CD1c-positive myeloid dendritic cell (primary cell): ENCODE measurements at regions not wholly inside any gene's neighbourhood (a gene's known extent, or its start where the extent isn't known, plus 50 kb on each side); places are given as distances from the start of the nearest gene placed in this dataset.
"Not testable (repeated sequence)": the region's sequence is repeated elsewhere in the genome, so short reads cannot be mapped to it uniquely, and the experiment has no call there.

Experiments
- DNase-seq: peaks from one replicate; pipeline ENCODE4 v3.0.0-alpha.2; 2016; ENCODE audit errors: extremely low spot score

DNA sequence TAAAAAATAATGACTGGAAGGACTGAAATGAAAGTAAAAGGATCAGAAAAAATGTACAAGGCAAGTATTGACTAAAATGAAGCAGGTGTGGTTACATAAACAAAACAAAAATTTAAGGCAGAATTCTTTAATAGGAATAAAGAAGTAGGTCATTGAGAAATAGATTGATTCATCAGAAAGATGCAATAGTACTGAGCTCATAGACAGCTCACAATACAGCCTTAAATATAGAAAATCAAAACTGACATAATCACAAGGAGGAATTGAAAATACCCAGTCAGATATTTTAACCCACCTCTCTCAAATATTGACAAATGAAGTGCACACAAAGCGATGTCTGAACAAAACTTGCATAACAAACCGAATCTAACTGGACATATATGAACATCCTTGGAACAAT, 366.8 kb upstream of the DPYD start:
- no peak for DNase-seq

DNA sequence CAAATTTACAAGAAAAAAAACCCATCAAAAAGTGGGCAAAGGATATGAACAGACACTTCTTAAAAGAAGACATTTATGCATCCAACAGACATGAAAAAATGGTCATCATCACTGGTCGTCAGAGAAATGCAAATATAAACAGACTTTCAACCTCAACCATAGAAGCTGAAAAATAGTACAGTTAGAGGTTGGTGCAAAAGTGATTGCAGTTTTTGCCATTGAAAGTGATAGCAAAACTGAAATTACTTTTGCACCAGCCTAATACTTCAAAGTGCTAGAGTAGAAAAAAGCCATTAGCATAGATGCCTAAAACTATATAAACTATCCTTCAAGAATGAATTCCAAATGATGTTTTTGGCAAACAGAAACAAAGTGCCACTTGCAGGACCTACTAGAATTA, 365.8 kb upstream of the DPYD start:
- no peak for DNase-seq

DNA sequence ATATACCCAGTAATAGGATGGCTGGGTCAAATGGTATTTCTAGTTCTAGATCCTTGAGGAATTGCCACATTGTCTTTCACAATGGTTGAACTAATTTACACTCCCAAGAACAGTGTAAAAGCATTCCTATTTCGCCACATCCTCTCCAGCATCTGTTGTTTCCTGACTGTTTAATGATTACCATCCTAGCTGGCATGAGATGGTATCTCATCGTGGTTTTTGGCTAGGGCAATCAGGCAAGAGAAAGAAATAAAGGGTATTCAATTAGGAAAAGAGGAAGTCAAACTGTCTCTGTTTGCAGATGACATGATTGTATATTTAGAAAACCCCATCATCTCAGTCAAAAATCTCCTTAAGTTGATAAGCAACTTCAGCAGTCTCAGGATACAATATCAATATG, 364.5 kb upstream of the DPYD start:
- not testable (repeated sequence) for DNase-seq

DNA sequence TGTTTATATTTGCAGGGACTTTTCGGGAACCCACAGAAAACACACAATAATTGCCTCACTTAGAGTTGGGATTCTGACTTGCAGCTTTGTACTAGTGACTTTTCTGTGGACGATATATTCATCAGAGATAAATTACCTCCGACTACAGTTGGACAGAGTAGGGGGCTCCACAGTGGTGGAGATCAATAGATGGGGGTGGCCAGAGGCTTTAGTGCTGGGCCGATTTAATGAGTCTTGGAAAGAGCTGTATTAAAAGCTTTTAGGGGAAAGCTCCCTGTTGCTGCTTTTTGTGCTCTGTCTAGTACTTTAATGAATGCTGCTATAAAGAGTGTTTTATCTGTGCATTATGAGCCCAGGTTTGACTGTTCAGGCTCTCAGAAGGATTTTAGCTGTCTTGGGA, 359.2 kb upstream of the DPYD start:
- DNase-seq, result no peak

DNA sequence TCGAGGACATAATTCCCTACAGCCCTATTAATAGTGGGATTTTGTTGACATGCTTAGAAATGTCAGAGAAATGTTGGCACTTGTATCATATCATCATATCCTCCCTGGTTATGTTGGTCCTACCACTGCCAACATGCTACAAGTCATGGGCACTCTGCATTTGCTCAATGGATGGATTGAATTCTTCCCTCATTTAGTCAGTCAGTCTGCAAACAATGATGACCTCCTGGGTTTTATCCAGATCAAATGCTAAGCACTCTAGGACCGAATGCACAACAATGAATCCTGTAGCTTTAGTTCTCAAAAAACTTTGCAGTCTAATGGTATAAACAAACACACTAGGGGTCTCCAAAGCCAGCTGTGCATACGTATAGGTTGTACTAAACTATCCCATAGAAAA, 357.2 kb upstream of the DPYD start:
- no peak for DNase-seq

DNA sequence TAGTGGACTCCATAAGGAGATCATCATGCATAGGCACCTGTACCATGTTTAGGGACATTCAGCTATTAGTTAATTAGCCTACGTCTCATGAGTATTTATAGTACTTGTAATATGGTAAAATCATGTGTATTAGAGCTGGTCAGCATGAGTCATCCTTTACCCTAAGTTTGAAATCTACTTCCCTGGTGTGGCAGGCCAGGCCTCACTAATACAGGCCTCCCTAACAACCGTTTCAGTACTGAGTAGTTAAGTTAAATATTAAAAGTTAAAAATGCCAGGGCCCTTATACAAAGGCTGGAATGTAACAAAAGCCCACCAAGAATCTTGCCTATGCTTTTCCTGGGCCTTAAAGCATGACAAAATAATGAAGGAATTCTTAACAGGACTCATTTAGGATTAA, 356.3 kb upstream of the DPYD start:
- DNase-seq, result no peak

DNA sequence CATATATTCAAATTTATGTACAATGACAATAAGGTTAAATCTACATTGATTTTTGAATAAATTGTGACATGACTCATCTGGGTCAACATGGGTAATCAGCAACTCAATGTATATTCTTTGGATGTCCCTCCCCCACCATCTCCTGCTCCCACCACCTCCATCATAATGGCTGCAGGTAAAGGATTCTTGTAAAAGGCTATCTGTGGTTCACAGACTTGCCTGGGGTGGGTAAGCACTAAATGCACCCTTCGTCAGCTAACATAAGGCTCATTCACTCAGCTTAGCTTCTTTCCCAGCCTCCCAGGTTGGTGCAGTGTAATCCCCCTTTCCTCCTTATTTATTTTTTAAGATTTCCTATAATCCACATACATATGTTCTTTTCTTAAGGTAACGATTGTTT, 355.7 kb upstream of the DPYD start:
- DNase-seq, result no peak

DNA sequence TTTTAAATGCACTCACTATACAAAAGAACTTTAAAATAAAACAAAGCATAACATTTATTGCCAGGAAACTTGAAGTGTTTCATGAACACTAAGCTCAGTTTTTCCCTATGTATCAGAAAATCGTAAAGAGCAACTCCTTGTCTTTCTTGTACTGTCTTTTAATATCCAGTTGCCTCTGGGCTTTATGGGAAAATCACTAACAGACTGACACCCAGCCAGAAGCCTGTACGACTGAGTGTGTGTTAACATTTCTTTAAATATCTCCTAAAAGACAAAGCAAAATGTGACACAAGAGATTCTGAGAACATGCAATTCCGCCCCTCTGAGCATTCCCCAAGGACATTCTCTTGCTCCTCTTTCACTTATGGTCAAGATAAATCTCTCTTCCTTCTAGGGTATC, 347.5 kb upstream of the DPYD start:
- no peak for DNase-seq

DNA sequence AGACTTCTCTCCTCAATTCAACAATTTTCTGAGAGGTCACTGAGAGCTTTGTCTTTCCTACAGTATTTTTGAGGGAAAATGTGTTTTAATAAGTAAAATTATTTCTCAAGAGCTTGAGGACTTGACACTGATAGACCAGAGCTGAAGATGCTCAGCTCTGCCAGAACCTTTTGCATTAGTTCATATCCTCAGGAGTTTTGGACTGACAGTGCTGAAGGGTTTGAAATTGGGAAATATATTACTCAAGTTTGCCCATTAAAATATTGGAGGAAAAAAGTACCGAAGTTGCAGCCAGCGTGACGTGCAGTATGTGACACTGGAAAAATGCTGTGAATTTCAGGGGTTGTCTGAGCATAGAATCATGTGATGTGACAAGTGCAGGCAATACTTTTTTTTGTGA, 346.6 kb upstream of the DPYD start:
- DNase-seq, result no peak

DNA sequence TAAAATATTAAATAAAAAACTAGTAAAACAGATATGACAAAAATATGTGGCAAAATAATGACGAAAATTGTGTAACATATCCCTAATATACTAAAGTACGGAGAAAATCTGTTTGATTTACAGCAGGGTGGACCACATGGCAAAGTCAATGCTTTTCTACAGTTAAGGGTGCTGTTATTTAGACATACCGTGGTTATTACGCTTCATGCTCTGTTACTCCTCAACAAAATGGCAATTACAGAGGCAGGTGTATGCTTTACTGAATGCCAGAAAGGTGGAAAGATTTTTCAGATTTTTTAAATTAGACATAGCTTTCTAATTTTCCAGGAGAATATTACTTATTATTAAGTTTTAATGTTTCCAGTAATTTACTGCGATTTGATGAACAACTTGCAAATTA, 343.9 kb upstream of the DPYD start:
- DNase-seq, result no peak

DNA sequence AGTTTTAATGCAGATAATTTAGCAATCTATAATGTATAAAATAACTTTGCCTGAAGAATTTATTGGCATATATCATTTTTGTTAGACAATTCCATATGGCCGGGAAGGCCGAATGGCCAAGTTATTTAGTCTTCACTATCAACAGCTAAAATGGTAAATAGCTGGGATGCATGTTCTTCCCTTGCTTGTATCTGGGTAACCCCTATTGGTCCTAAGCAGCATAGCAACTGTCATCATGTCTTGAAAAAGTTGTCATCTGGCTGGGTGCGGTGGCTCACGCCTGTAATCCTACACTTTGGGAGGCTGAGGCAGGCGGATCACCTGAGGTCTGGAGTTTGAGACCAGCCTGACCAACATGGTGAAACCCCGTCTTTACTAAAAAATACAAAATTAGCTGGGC, 340.0 kb upstream of the DPYD start:
- no peak for DNase-seq

DNA sequence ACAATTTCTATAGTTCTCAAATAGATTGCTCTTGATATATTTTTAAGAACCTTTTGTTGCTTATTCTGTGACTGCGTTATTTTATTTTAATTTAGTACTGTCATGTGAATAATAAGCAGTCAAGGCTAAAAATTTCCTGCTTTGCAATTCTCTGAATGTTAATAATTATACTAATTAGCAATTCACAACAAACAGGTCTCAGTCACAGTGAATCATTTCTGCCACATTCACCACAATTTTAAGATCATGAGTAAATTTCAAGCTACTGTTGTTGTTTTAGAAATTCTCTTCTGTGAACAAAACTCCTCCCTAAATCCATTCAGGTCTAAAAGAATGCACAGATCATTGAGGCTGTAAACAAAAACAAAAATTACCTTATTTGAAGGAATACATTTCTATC, 339.6 kb upstream of the DPYD start:
- no peak for DNase-seq

DNA sequence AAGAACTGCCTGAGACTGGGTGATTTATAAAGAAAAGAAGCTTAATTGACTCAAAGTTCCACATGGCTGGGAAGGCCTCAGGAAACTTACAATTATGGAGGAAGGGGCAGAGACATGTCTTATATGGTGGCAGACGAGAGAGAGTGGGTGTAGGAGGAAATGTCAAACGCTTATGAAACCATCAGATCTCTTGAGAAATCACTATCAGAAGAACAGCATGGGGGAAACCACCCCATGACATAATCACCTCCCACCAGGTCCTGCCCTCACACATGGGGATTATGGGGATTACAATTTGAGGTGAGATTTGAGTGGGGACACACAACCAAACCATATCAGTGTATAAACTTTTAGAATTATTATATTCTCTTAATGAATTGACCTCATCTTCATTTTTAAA, 335.9 kb upstream of the DPYD start:
- peak; percentile 9 for DNase-seq

DNA sequence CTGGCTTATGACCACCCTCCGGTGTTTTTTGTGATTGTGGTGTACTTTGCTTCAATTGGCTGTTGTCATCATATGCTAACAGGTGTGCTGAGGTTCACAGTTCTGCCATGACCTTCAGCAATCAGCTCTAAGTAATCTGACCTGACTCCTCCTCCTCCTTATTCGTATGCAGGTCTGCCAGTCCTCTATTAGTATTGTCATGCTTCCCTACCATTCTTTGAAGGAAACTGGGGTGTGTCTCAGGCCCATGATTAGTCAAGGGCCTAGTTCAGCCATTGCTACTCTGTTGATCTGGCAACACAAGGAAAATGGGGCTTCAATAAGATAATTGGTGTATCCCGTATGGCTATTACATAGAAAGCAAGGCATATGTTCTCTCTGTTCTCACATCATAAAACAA, 332.3 kb upstream of the DPYD start:
- no peak for DNase-seq

DNA sequence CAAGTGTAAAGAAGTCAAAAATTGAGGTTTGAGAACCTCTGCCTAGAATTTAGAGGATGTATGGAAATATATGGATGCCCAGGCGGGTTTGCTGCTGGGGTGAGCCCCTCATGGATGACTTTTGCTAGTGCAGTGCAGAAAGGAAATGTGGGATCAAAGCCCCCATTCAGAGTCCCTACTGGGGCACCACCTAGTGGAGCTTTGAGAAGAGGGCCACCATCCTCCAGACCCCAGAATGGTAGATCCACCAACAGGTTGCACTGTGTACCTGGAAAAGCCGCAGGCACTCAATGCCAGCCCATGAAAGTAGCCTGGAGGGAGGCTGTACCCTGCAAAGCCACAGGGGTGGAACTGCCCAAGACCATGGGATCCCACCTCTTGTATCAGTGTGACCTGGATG, 330.7 kb upstream of the DPYD start:
- no peak for DNase-seq

DNA sequence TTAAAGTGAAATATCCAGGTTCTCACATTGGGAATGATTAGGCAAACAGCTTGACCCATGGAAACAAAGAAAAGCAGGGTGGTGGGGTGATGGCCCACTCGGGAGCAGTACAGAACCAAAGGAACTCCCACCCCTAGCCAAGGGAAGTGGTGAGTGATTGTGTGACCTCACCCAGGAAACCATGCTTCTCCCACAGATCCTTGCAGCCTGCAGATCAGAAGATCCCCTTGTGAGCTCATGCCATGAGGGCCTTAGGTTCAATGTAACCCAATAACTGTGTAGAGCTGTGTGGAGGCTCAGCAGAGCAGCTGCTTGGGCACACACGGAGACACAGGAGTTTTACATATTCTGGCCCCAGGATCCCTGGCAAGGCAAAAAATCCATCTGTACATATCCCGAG, 311.8 kb upstream of the DPYD start:
- DNase-seq, result no peak

DNA sequence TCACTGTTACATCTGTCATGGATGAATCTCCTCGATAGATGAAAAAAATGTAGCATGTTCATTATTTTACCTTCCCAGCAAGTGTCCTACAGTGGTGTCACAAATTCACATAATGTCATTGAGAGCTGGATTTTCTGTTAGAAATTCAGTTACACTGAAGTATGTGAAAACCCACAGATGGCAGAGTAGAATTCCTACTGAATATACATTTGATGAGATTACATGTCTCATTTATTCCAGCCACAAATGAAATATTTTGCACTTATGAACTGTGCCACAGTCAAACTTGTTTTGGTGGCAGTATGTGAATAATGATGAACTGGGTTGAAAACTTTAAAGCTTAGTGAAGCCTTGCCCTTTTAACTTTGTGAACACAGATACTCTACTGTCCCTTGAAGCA, 301.9 kb upstream of the DPYD start:
- no peak for DNase-seq

DNA sequence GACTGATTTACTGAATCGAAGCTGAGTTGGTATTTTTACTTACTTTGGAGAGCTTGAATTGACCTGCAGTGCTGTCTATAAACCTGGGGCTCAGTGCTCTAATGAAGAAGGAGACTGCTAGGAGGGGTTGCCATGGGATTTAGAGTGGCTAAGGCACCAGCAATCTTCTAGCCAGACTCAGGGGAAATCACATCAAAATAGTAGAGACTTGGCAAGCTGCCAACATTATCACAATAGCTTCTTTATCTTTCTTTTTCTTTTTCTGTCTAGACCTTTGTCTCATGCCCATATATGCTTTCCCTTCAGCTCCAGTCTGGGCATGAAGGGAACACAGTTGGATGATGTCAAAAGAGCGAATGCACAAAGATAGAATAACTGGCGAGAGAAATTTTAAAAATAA, 301.1 kb upstream of the DPYD start:
- no peak for DNase-seq

DNA sequence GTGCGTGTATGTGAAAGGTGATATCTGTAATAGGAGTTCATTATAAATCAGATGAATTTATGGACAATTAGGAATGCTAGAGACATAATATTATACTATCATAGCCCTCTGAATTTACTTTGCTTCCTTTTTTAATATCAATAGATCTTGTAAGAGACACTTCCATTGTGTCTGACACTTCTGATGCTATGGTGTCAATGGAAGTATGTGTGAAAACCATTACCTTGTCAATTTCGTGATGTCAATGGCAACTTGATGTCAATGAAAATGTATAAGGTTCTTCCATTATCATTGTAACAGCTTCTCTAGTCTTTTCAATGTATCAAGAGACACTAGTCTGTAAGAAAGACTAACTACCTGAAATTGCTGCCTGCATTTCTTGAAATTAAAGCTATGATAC, 296.8 kb upstream of the DPYD start:
- DNase-seq, result no peak

DNA sequence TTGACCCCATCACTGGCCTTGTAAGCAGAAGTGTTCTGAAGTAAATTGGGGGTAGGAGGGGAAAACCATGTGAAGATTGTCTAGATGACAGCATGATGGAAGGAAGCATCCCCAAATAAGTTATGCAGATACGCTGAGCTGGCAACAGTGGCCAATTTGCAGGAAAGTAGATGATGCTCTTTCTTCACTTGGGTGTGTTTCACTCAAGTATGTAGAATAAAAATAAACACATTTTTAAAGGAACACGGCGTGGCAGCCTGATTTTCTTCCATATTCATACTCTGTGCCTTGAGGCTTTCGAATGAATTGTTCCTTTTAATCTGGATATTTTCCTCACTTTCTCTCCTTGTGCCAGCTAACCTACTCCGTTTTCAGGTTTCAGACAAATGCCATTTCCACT, 295.5 kb upstream of the DPYD start:
- no peak for DNase-seq

DNA sequence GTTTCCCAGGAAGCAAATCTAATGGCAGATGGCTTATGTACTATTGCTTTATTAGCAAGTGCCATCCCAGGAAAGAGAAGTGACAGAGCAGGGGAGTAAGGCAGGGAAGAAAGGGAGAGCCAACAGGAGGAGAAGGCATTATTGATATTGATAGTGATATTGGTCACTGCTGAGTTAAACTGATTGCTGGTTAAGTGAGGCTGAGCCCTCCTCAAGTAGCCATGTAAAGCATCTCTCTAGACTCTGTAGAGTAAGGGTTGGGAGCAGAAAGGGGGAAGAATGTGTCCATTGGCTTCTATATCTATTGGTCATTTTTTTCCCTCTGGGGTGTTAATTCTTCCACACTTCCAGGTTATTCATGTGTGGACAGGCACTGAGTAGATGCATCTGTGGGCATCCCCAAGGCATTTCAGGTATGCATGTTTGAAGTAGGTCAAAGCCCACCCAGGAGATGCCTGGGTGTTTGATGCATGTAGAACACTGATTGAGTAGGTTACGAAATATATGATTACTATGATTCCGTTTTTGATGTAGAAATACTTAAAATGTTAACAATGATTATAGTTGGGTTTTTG, 290.5 kb upstream of the DPYD start:
- DNase-seq, result no peak

DNA sequence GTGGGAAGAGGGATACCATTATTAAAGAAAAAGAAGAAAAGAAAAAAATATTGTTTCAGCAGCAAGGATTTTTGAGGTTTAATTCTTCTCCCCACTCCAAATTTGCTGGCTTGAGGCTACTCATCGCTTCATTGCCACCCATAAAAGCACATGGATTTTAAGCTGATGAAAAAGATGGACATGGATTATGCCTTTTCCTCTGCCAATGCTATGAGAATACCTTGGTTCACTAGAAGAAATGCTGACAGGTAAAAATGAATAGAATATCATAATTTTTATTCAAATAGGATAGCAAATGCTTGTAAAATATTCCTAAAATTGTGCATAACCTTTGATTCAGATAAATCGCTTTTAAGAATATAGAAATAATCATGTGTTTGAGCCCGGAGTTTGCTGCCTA, 289.7 kb upstream of the DPYD start:
- no peak for DNase-seq

DNA sequence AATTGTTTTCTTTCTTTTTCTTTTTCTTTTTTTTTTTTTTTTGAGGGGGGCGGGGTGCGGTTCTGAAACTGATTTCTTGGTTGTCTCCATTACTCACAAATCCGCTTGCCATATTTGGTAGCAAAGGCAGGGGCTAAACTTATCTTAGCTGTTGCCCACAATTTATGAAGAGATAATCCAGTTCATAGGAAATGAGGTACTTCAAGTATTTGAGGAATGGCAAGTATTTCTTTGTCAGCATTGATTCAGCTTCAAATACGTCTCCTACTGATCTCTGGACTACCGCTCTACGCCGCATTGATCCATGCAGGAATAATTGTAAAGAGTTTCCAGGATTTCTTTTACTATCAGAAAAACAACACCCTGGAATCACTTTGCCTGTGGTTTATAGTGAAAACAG, 289.2 kb upstream of the DPYD start:
- no peak for DNase-seq

DNA sequence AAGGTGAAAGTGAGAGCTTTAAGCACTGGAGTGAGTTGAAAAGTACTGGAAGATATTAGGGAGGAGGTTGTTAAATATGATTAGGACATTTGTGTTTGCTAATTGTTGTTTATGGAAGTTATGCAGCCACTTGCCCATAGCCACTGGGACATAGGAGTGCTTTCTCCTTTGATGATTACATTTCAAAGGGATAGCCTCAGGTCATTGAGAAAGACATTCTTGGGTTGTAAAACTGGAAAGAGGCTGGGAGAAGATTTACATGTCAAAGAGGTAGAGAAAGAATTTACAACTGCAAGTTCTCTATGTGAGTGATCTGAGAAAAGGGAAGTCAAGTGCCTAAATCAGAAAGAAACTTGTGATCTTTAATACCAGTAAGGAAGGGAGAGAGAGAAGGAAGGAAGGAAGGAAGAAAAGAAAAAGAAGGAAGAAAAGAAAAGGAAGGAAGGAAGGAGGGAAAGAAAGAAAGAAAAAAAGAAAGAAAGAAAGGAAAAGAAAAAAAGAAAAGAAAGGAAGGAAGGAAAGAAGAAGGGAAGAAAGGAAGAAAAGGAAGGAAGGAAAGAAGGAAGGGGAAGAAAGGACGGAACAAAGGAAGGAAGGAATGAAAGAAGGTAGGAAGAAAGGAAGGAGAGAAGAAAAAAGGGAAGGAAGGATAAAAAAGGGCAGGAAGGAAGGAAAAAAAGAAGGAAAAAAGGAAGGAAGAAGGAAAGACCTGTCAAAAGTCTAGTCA, 284.6 kb upstream of the DPYD start:
- DNase-seq, result no peak
